Fibroblast of lung (primary cell): ENCODE measurements at regions not wholly inside any gene's neighbourhood (a gene's known extent, or its start where the extent isn't known, plus 50 kb on each side); places are given as distances from the start of the nearest gene placed in this dataset.

Source experiments
- DNase-seq, 2 donors: peaks; one replicate each; pipeline versions ENCODE4 v3.0.0 to v3.0.0-alpha.2; 2010; ENCODE audit warnings: low read depth in 2 of 2
- H2AFZ ChIP-seq: 2 replicates; pipeline ENCODE4 v1.5.1; 2012; ENCODE audit warnings: low read length, control low read depth, inconsistent platforms
- H3K27ac ChIP-seq: 2 replicates; pipeline ENCODE4 v1.5.1; 2011; ENCODE audit warnings: low read length, control low read depth; ENCODE audit not compliant: insufficient read depth
- H3K27me3 ChIP-seq: 2 replicates; pipeline ENCODE4 v1.5.1; 2011; ENCODE audit warnings: mild to moderate bottlenecking, low read length; ENCODE audit not compliant: control insufficient read depth, insufficient read depth
- H3K36me3 ChIP-seq: 2 replicates; pipeline ENCODE4 v1.5.1; 2011; ENCODE audit warnings: low read length; ENCODE audit not compliant: control insufficient read depth, insufficient read depth
- H3K4me1 ChIP-seq: 2 replicates; pipeline ENCODE4 v1.5.1; 2011; ENCODE audit warnings: low read length; ENCODE audit not compliant: control insufficient read depth, insufficient read depth; ENCODE audit errors: extremely low read depth
- H3K4me2 ChIP-seq: 2 replicates; pipeline ENCODE4 v1.5.1; 2011; ENCODE audit warnings: low read length, control low read depth; ENCODE audit not compliant: insufficient read depth; ENCODE audit errors: extremely low read depth
- H3K4me3 ChIP-seq, 4 experiments: fragments of 200-600 bp in 1 of 4; sonication (generic) in 1 of 4; replicated peaks in 1 of 4; 2 replicates each; pipeline ENCODE4 v1.5.1; 2011 to 2016; ENCODE audit warnings: low read length in 4 of 4, low read depth in 3 of 4, mild to moderate bottlenecking in 3 of 4, control low read depth in 2 of 4, inconsistent platforms in 1 of 4, mixed read lengths in 1 of 4; ENCODE audit not compliant: insufficient read depth in 1 of 4; ENCODE audit errors: control extremely low read depth in 1 of 4
- H3K79me2 ChIP-seq: 2 replicates; pipeline ENCODE4 v1.5.1; 2012; ENCODE audit warnings: mild to moderate bottlenecking, low read length, inconsistent platforms; ENCODE audit not compliant: control insufficient read depth, insufficient read depth
- H3K9ac ChIP-seq: 2 replicates; pipeline ENCODE4 v1.5.1; 2011; ENCODE audit warnings: mild to moderate bottlenecking, low read length, control low read depth; ENCODE audit not compliant: insufficient read depth
- H3K9me3 ChIP-seq: 2 replicates; pipeline ENCODE4 v1.5.1; 2012; ENCODE audit warnings: low read depth, low read length; ENCODE audit not compliant: control insufficient read depth, insufficient read depth
- H4K20me1 ChIP-seq: 2 replicates; pipeline ENCODE4 v1.5.1; 2011; ENCODE audit warnings: low read length; ENCODE audit not compliant: control insufficient read depth, insufficient read depth; ENCODE audit errors: extremely low read depth
- CTCF ChIP-seq, 2 donors: IDR thresholded peaks in 1 of 2; conservative IDR thresholded peaks in 1 of 2; 1 replicate in 1 of 2; 2 replicates in 1 of 2; pipeline ENCODE4 v1.5.1; 2011 to 2012; ENCODE audit warnings: low read length in 2 of 2, control low read depth in 1 of 2, inconsistent platforms in 1 of 2, low read depth in 1 of 2, mild to moderate bottlenecking in 1 of 2
- EZH2 ChIP-seq: IDR thresholded peaks from 2 replicates; pipeline ENCODE4 v1.5.1; 2012; ENCODE audit warnings: low read length, control low read depth, mild to moderate bottlenecking; ENCODE audit errors: missing control alignments

DNA sequence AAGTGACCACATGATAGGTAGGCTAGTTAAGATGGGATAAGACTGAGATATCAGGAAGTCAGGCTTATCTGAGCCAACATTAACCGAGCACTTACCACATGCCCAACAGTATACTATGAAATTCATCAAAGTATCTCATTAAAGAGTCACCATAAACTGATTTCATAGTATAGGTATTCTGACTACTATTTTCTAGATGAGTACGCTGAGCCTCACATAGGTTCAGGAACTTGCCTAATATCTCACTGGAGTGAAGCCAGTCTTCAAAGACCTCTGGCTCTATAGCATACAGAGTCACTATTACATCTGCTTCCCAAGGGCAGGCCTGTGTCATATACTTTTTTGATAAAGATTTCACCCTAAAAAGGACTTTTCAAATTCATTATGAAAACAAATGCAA is 115.6 kb upstream of the NGF start:
- no peak overlapping the region for H3K9ac ChIP-seq
- no peaks in the 10 kb centered on the region for H3K36me3 ChIP-seq
- no peaks in the 10 kb centered on the region for H3K79me2 ChIP-seq
- no peak for DNase-seq
- H3K4me3 ChIP-seq: no peak overlapping the region
- H3K27ac ChIP-seq: no peak overlapping the region
- H3K27me3 ChIP-seq: no peaks in the 10 kb centered on the region
- H3K4me2 ChIP-seq: no peak overlapping the region
- no peak overlapping the region for H2AFZ ChIP-seq
- peaks cover 15% of the 10 kb centered on the region for H3K4me1 ChIP-seq
- H3K9me3 ChIP-seq: no peaks in the 10 kb centered on the region
- no peak for TF ChIP-seq CTCF (conservative IDR thresholded peaks at IDR 0.05 in 1 of 2, IDR thresholded peaks at IDR 0.05 in 1 of 2; ENCODE audit: low read depth in 1 of 2, low read length in 2 of 2)
- no peaks in the 10 kb centered on the region for H4K20me1 ChIP-seq

GRCh38 chr1:115452600-115453329 is 114.7 kb upstream of the NGF start:
- no peak overlapping the region for H2AFZ ChIP-seq
- TF ChIP-seq EZH2 (no peak), CTCF (conservative IDR thresholded peaks at IDR 0.05 in 1 of 2, IDR thresholded peaks at IDR 0.05 in 1 of 2; ENCODE audit: low read depth in 1 of 2, low read length in 2 of 2) (no peak)
- H3K27me3 ChIP-seq: no peaks in the 10 kb centered on the region
- H3K79me2 ChIP-seq: no peaks in the 10 kb centered on the region
- no peaks in the 10 kb centered on the region for H4K20me1 ChIP-seq
- H3K4me2 ChIP-seq: no peak overlapping the region
- peaks cover 15% of the 10 kb centered on the region for H3K4me1 ChIP-seq
- H3K4me3 ChIP-seq: no peak overlapping the region
- no peaks in the 10 kb centered on the region for H3K36me3 ChIP-seq
- no peak overlapping the region for H3K27ac ChIP-seq
- no peaks in the 10 kb centered on the region for H3K9me3 ChIP-seq
- no peak overlapping the region for H3K9ac ChIP-seq
- DNase-seq: no peak

DNA sequence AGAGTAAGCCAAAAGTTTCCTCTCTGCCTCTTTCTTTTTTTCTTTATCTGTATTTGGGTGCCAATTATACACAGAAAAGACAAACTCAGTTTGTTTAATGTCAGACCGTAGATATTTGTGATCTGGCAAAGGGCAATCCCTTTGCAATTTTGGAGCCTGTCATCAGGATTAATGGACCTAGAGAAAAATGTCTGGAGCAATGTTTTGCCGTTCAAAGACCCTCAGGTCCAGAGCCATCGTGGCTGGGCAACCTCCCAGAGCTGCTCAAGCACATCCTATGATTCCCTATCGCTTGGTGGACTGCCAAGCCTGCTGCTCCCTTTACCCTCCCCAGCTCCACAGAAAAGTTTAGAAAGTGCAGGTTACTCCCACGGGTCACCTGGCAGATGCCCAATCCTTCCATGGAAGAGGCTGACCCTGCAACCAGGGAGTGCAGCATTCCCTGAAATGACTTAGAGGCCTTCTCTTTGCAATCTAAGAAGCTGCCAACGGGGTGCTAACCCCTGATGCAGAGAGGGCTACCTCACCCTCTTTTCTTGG is 112.5 kb upstream of the NGF start:
- Histone ChIP-seq H3K79me2 (no peaks in the 10 kb centered on the region), H4K20me1 (no peaks in the 10 kb centered on the region), H3K27me3 (no peaks in the 10 kb centered on the region), H3K36me3 (no peaks in the 10 kb centered on the region), H3K4me3 (no peak overlapping the region), H3K4me2 (no peak overlapping the region), H3K4me1 (peaks cover 9% of the 10 kb centered on the region), H3K9ac (no peak overlapping the region), H3K27ac (no peak overlapping the region), H2AFZ (no peak overlapping the region), H3K9me3 (no peaks in the 10 kb centered on the region)
- no peak for DNase-seq
- TF ChIP-seq CTCF (conservative IDR thresholded peaks at IDR 0.05 in 1 of 2, IDR thresholded peaks at IDR 0.05 in 1 of 2; ENCODE audit: low read depth in 1 of 2, low read length in 2 of 2) (no peak), EZH2 (no peak)
